ENCODE measurements at regions not wholly inside any gene's neighbourhood (a gene's known extent, or its start where the extent isn't known, plus 50 kb on each side); places are given as distances from the start of the nearest gene placed in this dataset.

DNA sequence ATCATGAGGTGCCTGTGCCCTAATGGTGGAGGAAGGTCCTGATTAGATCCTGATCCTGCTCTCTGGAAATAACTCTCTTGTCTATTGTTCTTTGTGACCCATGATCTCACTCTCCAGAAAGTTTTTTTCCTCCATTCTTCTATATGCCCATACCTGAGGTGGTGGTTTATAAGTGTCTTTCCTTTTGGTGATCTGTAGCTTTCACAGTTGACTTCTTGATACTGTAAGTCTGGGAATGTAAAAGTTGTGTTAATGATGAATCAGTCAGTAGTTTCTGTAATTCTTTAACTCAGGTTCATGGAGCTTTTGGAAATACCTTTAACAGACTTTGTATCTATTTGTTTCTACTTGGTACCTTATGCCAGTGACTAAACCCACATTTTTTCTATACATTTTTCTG is 444.0 kb upstream of the FLRT2 start:
- intact Hi-C loops (cut with DNase I, micrococcal nuclease), result no loop called here
- TF ChIP-seq, protein P1, sequence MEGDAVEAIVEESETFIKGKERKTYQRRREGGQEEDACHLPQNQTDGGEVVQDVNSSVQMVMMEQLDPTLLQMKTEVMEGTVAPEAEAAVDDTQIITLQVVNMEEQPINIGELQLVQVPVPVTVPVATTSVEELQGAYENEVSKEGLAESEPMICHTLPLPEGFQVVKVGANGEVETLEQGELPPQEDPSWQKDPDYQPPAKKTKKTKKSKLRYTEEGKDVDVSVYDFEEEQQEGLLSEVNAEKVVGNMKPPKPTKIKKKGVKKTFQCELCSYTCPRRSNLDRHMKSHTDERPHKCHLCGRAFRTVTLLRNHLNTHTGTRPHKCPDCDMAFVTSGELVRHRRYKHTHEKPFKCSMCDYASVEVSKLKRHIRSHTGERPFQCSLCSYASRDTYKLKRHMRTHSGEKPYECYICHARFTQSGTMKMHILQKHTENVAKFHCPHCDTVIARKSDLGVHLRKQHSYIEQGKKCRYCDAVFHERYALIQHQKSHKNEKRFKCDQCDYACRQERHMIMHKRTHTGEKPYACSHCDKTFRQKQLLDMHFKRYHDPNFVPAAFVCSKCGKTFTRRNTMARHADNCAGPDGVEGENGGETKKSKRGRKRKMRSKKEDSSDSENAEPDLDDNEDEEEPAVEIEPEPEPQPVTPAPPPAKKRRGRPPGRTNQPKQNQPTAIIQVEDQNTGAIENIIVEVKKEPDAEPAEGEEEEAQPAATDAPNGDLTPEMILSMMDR (IDR thresholded peaks at IDR 0.05), result no peak
- Histone ChIP-seq H3K36me3 (ENCODE audit: low read depth) (no peaks in the 10 kb centered on the region), H3K4me3 (no peak overlapping the region), H3K9me3 (peaks cover 9% of the 10 kb centered on the region), H3K4me1 (ENCODE audit: low read depth) (no peaks in the 10 kb centered on the region)
- no peak for ATAC-seq
- DNase-seq, result no peak

DNA sequence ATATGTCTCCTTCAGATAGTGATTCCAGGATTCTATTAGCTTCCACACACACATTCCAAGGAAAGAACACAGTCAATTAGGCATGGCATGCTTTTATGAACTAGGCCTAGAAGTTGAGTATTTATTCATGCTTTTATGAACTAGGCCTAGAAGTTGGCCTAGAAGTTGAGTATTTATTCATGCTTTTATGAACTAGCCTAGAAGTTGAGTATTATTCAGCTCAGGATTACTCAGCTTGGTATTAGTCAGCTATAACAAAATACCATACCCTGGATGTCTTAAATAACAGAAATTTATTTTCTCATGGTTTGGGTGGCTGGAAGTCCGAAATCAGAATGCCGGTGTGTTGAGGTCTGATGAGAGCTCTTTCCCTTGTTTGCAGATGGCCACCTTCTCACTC is 442.7 kb upstream of the FLRT2 start:
- ATAC-seq (no peak), DNase-seq (no peak)
- no peaks in the 10 kb centered on the region for H3K4me1 ChIP-seq (ENCODE audit: low read depth)
- TF ChIP-seq, protein P1 (IDR thresholded peaks at IDR 0.05), result no peak
- H3K9me3 ChIP-seq, result peaks cover 4% of the 10 kb centered on the region
- H3K36me3 ChIP-seq (ENCODE audit: low read depth), result no peaks in the 10 kb centered on the region
- H3K4me3 ChIP-seq, result no peak overlapping the region
- intact Hi-C loops (cut with DNase I, micrococcal nuclease), result no loop called here

DNA sequence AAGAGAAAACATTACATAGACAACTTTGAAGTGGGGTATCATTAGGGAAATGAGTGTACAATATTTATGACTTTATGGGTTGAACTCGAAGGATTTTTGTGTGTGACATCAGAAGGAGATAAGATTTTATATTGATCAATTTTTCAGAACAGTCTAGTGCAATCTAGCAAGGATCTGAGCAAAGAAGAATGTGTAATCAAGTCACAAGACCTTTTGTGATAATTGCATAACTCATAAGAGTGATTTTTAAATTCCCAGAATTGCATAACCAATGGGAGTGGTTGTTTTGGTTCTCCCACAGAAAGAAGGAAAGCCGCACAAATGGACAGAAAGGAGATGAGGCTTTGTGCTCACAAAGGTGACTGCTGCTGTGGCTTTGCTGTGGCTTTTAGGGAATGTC is 441.8 kb upstream of the FLRT2 start:
- Histone ChIP-seq H3K4me1 (ENCODE audit: low read depth) (no peaks in the 10 kb centered on the region), H3K36me3 (ENCODE audit: low read depth) (no peaks in the 10 kb centered on the region), H3K4me3 (no peak overlapping the region), H3K9me3 (peaks cover 4% of the 10 kb centered on the region)
- intact Hi-C loops (cut with DNase I, micrococcal nuclease), result no loop called here
- ATAC-seq (no peak), DNase-seq (no peak)
- TF ChIP-seq, protein P1 (IDR thresholded peaks at IDR 0.05), result no peak

DNA sequence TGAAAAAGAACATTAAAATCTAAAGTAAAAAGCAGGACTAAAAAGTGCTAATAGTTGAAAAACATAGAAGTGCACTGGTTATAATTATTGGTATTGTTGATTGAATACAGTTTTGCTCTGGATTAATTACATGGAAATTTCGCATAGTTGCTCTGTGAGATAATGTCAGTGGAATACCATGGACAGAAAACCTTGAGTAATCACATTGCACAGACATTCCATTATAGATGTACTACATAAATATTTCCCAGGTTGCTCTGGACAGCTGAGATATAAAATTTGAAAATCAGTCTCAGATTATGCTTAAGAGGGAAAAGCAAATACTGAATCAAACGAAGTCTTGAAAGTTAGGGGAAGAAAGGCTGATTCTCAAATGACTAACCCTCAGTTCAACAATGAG is 439.3 kb upstream of the FLRT2 start:
- Histone ChIP-seq H3K36me3 (ENCODE audit: low read depth) (no peaks in the 10 kb centered on the region), H3K4me3 (no peak overlapping the region), H3K4me1 (ENCODE audit: low read depth) (no peaks in the 10 kb centered on the region), H3K9me3 (peaks cover 4% of the 10 kb centered on the region)
- intact Hi-C loops (cut with DNase I, micrococcal nuclease), result no loop called here
- DNase-seq (no peak), ATAC-seq (no peak)
- TF ChIP-seq, protein P1 (IDR thresholded peaks at IDR 0.05), result no peak

DNA sequence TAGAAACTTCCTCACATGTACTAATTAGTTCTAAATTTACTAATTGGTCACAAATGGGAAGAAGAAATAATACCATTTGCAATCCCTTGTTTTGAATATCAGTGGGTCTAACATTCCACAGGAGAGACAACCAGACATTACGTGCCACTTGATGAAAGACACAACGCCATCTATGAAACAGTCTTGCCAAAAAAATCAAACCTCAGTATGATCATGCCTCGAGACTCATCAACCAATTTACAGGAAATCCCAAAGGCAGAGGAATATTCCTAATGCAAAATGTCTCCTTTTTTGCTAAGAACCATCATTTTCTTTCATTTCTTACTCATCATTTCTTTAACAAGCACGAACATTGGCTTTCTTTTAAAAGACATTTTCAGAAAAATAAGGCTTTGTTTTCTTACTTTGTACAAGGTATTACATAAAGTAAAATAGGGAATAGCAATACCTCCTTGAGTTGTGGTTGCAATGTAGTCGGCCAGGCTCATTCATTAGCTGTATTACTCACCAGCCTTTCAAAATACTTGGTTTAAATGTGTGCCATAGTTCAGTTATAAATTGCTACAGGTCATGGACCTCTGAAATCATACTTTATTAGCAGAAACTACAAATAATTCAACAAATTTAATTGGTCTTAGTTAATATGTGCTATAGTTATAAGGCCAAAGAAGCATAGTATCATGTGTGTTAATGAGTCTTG is 436.2 kb upstream of the FLRT2 start:
- H3K36me3 ChIP-seq (ENCODE audit: low read depth), result no peaks in the 10 kb centered on the region
- H3K9me3 ChIP-seq, result no peaks in the 10 kb centered on the region
- ATAC-seq, result no peak
- no peak overlapping the region for H3K4me3 ChIP-seq
- TF ChIP-seq, protein P1 (IDR thresholded peaks at IDR 0.05), result no peak
- intact Hi-C loops (cut with DNase I, micrococcal nuclease), result no loop called here
- DNase-seq, result no peak
- H3K4me1 ChIP-seq (ENCODE audit: low read depth), result no peaks in the 10 kb centered on the region

DNA sequence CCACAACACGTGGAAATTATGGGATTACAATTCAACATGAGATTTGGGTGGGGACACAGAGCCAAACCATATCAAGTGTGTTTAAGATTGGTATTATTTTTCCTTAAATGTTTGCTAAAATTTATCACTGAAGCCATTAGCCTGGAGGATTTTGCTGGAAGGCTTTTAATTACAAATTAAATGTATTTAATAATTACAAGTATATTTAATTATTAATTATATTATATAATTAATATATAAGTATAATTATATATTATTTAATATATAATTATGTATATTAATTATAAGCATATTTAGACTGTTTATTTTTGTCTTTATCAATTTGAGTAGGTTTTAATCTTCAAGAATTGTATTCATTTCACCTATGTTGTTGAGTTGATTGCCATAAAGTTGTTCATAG is 427.4 kb upstream of the FLRT2 start:
- intact Hi-C loops (cut with DNase I, micrococcal nuclease), result no loop called here
- TF ChIP-seq, protein P1 (IDR thresholded peaks at IDR 0.05), result no peak

More for the DNA sequence above, 427.4 kb upstream of the FLRT2 start:
- DNase-seq (no peak), ATAC-seq (no peak)
- Histone ChIP-seq H3K4me3 (no peak overlapping the region), H3K9me3 (no peaks in the 10 kb centered on the region), H3K36me3 (ENCODE audit: low read depth) (no peaks in the 10 kb centered on the region), H3K4me1 (ENCODE audit: low read depth) (no peaks in the 10 kb centered on the region)

Measured in mucosa of descending colon (tissue), 3 donors.